ENCODE measurements at regions not wholly inside any gene's neighbourhood (a gene's known extent, or its start where the extent isn't known, plus 50 kb on each side); places are given as distances from the start of the nearest gene placed in this dataset.

DNA sequence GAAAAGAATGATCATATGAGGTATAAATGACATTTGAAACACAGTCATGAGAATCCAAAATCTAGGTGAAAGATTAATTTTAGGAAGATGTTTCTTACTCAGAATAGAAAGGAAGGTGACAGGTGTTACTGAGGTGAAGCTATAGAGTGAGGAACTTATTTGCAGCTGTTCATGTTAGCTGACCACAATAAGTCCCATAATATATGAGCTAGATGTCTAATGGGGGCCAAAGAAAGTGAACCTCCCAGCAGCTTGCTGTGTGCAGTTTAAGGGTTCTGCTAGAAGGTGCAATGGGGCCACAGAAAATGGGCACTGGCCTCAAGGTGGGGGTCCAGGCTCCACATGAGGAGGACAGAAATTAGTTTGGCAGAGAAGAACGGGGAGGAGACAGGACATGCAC, 1374.9 kb upstream of the CRIM1 start:
- TF ChIP-seq SREBF1 (IDR thresholded peaks at IDR 0.05; ENCODE audit: low read length) = no peak
- no peak for TF ChIP-seq FOS (IDR thresholded peaks at IDR 0.05; ENCODE audit: borderline replicate concordance, extremely low read depth, insufficient read length)
- no peak for TF ChIP-seq POLR2A (IDR thresholded peaks at IDR 0.05; ENCODE audit: low read depth, low read length)
- no peak for TF ChIP-seq SP1 (IDR thresholded peaks at IDR 0.05; ENCODE audit: low read depth, low read length)
- TF ChIP-seq EGR1 (IDR thresholded peaks at IDR 0.05; ENCODE audit: borderline replicate concordance in 1 of 2, low read depth in 2 of 2, low read length in 2 of 2) = no peak
- no peak for TF ChIP-seq E2F4 (IDR thresholded peaks at IDR 0.05; ENCODE audit: low read depth, low read length)
- no peak for TF ChIP-seq YY1 (IDR thresholded peaks at IDR 0.05; ENCODE audit: low read depth, low read length)
- TF ChIP-seq SIX5 (IDR thresholded peaks at IDR 0.05; ENCODE audit: low read depth, low read length, severe bottlenecking) = no peak
- TF ChIP-seq, protein P1, sequence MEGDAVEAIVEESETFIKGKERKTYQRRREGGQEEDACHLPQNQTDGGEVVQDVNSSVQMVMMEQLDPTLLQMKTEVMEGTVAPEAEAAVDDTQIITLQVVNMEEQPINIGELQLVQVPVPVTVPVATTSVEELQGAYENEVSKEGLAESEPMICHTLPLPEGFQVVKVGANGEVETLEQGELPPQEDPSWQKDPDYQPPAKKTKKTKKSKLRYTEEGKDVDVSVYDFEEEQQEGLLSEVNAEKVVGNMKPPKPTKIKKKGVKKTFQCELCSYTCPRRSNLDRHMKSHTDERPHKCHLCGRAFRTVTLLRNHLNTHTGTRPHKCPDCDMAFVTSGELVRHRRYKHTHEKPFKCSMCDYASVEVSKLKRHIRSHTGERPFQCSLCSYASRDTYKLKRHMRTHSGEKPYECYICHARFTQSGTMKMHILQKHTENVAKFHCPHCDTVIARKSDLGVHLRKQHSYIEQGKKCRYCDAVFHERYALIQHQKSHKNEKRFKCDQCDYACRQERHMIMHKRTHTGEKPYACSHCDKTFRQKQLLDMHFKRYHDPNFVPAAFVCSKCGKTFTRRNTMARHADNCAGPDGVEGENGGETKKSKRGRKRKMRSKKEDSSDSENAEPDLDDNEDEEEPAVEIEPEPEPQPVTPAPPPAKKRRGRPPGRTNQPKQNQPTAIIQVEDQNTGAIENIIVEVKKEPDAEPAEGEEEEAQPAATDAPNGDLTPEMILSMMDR (IDR thresholded peaks at IDR 0.05 in 2 of 3, conservative IDR thresholded peaks at IDR 0.05 in 1 of 3; ENCODE audit: control insufficient read depth in 2 of 3, extremely low read depth in 1 of 3, insufficient read depth in 1 of 3, low read depth in 3 of 3, low read length in 3 of 3) = no peak
- no peak for TF ChIP-seq MAX (IDR thresholded peaks at IDR 0.05; ENCODE audit: low read depth, low read length)
- TF ChIP-seq, protein P2, sequence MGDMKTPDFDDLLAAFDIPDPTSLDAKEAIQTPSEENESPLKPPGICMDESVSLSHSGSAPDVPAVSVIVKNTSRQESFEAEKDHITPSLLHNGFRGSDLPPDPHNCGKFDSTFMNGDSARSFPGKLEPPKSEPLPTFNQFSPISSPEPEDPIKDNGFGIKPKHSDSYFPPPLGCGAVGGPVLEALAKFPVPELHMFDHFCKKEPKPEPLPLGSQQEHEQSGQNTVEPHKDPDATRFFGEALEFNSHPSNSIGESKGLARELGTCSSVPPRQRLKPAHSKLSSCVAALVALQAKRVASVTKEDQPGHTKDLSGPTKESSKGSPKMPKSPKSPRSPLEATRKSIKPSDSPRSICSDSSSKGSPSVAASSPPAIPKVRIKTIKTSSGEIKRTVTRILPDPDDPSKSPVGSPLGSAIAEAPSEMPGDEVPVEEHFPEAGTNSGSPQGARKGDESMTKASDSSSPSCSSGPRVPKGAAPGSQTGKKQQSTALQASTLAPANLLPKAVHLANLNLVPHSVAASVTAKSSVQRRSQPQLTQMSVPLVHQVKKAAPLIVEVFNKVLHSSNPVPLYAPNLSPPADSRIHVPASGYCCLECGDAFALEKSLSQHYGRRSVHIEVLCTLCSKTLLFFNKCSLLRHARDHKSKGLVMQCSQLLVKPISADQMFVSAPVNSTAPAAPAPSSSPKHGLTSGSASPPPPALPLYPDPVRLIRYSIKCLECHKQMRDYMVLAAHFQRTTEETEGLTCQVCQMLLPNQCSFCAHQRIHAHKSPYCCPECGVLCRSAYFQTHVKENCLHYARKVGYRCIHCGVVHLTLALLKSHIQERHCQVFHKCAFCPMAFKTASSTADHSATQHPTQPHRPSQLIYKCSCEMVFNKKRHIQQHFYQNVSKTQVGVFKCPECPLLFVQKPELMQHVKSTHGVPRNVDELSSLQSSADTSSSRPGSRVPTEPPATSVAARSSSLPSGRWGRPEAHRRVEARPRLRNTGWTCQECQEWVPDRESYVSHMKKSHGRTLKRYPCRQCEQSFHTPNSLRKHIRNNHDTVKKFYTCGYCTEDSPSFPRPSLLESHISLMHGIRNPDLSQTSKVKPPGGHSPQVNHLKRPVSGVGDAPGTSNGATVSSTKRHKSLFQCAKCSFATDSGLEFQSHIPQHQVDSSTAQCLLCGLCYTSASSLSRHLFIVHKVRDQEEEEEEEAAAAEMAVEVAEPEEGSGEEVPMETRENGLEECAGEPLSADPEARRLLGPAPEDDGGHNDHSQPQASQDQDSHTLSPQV (IDR thresholded peaks at IDR 0.05) = no peak

Data from GM12878 (cell line).